SH-SY5Y (cell line): ENCODE measurements at regions not wholly inside any gene's neighbourhood (a gene's known extent, or its start where the extent isn't known, plus 50 kb on each side); places are given as distances from the start of the nearest gene placed in this dataset.

Source experiments
- GATA2 ChIP-seq: IDR thresholded peaks from 2 replicates; pipeline ENCODE4 v1.6.1; 2011; ENCODE audit warnings: mild to moderate bottlenecking, low read depth, low read length
- GATA3 ChIP-seq: IDR thresholded peaks from 2 replicates; pipeline ENCODE4 v1.6.1; 2011; ENCODE audit warnings: low read depth, mild to moderate bottlenecking, low read length, moderate library complexity

DNA sequence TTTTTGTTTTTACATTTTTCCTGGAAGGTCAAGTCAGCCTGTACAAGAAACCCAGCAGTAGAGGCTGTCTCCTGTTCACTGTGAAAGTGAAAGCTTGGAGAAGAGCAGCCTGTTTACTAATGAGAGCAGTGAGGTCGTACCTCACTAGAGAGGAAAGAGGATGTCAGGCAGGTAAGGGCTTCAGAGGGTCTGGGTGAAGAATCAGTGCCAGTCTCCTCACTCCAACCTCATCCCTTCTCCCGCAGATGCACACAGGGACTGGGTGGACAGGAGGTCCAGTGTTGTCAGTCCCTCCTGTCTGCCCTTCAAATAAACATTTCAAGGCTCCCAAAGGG, 462.5 kb downstream of the KLF5 start:
- TF ChIP-seq GATA2 (no peak), GATA3 (no peak)
